Colonic mucosa (tissue), 4 donors: ENCODE measurements at regions not wholly inside any gene's neighbourhood (a gene's known extent, or its start where the extent isn't known, plus 50 kb on each side); places are given as distances from the start of the nearest gene placed in this dataset.

Source experiments
- DNase-seq: peaks from one replicate; pipeline ENCODE4 v3.0.0-alpha.2; 2020
- H3K27ac ChIP-seq: fragments of 200-600 bp; one replicate; pipeline ENCODE4 v1.8.0; 2021
- H3K27me3 ChIP-seq: fragments of 200-600 bp; one replicate; pipeline ENCODE4 v1.8.0; 2021
- H3K36me3 ChIP-seq: fragments of 200-600 bp; one replicate; pipeline ENCODE4 v1.8.0; 2021
- H3K4me1 ChIP-seq: fragments of 200-600 bp; one replicate; pipeline ENCODE4 v1.8.0; 2021; ENCODE audit warnings: mild to moderate bottlenecking
- H3K4me3 ChIP-seq: fragments of 200-600 bp; one replicate; pipeline ENCODE4 v1.8.0; 2021
- H3K9ac ChIP-seq, 2 donors: one replicate each; pipeline ENCODE4 v1.7.0; 2013; ENCODE audit warnings: control low read depth in 2 of 2, low read depth in 2 of 2, low read length in 2 of 2
- H3K9me3 ChIP-seq: fragments of 200-600 bp; one replicate; pipeline ENCODE4 v1.8.0; 2021
- intact Hi-C: fragments of 100-400 bp; cut with DNase I; formaldehyde crosslinking; loops from one replicate; pipeline ENCODE4 v1.14.1; 2022
- TF ChIP-seq, protein P1 (sequence below): fragments of 200-600 bp; IDR thresholded peaks from one replicate; pipeline ENCODE4 v1.8.0; 2022; ENCODE audit warnings: antibody characterized with exemption, mild to moderate bottlenecking
- donor health status: healthy.
- donor health status: DM: no; HTN: no; CAD: no.
- donor health status: DM: no; HTN: no; CAD: no.

DNA sequence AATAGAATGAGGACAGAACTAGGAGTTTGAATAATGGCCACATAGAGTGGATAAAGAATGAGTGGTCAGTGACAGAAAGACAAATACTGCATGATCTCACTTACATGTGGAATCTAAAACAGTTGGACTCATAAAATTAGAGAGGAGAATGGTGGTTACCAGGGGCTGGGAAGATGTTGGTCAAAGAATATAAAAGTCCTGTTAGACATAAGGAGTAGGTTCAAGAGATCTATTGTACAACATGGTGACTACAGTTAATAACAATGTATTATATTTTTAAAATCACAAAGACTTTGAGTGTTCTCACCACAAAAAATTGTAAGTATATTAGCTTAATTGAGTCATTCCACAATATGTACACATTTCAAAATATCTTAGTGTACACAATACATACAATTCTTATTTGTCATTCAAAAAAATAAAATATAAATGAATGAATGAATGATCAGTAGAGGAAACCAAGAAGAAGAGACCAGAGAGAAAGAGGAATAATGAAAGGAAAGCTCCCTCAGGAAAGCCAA, 177.9 kb upstream of the VRK2 start:
- TF ChIP-seq, protein P1, sequence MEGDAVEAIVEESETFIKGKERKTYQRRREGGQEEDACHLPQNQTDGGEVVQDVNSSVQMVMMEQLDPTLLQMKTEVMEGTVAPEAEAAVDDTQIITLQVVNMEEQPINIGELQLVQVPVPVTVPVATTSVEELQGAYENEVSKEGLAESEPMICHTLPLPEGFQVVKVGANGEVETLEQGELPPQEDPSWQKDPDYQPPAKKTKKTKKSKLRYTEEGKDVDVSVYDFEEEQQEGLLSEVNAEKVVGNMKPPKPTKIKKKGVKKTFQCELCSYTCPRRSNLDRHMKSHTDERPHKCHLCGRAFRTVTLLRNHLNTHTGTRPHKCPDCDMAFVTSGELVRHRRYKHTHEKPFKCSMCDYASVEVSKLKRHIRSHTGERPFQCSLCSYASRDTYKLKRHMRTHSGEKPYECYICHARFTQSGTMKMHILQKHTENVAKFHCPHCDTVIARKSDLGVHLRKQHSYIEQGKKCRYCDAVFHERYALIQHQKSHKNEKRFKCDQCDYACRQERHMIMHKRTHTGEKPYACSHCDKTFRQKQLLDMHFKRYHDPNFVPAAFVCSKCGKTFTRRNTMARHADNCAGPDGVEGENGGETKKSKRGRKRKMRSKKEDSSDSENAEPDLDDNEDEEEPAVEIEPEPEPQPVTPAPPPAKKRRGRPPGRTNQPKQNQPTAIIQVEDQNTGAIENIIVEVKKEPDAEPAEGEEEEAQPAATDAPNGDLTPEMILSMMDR: no peak
- Histone ChIP-seq H3K27me3 (no peaks in the 10 kb centered on the region), H3K9me3 (no peaks in the 10 kb centered on the region), H3K9ac (no peak overlapping the region), H3K4me1 (no peaks in the 10 kb centered on the region), H3K36me3 (no peaks in the 10 kb centered on the region), H3K4me3 (no peak overlapping the region), H3K27ac (no peak overlapping the region)
- intact Hi-C loops: no loop called here
- no peak for DNase-seq

DNA sequence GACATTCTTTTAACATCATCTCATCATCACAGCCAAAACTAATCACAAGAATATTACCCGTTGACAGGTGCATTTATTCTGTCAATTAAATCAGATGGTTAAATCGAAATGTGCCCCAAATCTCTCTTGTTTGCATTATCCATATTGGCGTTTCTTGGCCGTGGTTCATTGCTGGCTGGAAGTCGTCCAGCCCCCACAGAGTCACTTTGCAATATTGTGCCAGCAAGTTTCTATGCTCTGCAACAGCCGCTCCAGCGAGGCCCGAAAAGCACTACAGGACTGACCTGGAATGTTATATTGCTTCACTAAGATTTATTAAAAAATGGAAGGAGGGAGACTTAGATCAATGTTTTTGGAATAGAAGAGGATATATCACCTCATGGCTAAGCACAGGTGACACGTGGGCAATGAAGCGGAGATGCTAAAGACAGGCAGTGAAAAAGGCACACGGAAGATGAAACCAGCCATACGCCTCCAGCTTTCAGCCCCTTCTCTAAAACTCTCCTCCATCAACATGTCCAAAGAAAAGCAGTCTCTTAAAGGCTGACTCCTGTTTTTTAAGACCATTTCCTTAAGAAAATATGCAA, 176.8 kb upstream of the VRK2 start:
- Histone ChIP-seq H3K36me3 (no peaks in the 10 kb centered on the region), H3K27me3 (no peaks in the 10 kb centered on the region), H3K4me3 (no peak overlapping the region), H3K27ac (no peak overlapping the region), H3K9ac (no peak overlapping the region), H3K4me1 (no peaks in the 10 kb centered on the region), H3K9me3 (no peaks in the 10 kb centered on the region)
- no peak for DNase-seq
- intact Hi-C loops: no loop called here
- TF ChIP-seq, protein P1: no peak

DNA sequence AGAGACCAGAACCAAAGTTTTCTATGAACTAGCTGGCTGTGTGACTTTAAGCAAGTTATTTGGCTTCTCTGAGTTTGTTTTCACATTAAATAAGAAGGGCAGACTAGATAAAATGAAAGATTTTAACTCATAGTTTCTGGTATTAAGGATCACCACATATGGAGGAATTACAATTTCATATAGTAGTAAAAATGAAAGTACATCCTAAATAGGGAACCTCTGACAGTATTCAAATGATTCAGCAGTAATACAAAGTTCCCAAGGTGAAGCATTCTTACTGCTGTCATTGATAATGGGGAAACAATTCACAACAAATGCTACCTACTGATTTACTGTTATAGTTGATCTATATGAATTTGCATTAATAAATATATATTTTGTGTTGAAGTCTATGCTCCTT, 170.3 kb upstream of the VRK2 start:
- TF ChIP-seq, protein P1: no peak
- H3K27me3 ChIP-seq: no peaks in the 10 kb centered on the region
- H3K36me3 ChIP-seq: no peaks in the 10 kb centered on the region
- DNase-seq: no peak
- no peak overlapping the region for H3K27ac ChIP-seq
- no peak overlapping the region for H3K9ac ChIP-seq
- no peaks in the 10 kb centered on the region for H3K4me1 ChIP-seq
- no peaks in the 10 kb centered on the region for H3K9me3 ChIP-seq
- no peak overlapping the region for H3K4me3 ChIP-seq
- intact Hi-C loops: no loop called here

DNA sequence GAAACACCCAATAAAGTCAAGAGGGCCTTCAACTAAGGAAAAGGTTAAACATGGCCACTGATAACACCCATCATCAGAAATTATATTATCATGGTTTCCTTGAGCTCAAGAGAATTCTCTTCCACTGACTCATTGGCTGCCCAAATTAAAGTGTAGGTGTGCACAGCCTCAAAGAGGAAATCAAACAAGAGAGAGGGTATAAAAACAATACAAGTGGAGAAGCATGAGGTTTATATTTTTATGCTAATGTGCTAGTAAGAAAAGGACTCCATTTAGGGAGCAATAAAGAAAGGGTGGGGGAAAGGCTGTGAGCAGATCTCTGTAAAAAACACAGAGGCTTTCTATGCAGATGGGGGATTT, 168.8 kb upstream of the VRK2 start:
- Histone ChIP-seq H3K4me3 (no peak overlapping the region), H3K4me1 (no peaks in the 10 kb centered on the region), H3K9me3 (no peaks in the 10 kb centered on the region), H3K36me3 (no peaks in the 10 kb centered on the region), H3K9ac (no peak overlapping the region), H3K27me3 (no peaks in the 10 kb centered on the region), H3K27ac (no peak overlapping the region)
- no peak for DNase-seq
- TF ChIP-seq, protein P1: no peak
- intact Hi-C loops: no loop called here

DNA sequence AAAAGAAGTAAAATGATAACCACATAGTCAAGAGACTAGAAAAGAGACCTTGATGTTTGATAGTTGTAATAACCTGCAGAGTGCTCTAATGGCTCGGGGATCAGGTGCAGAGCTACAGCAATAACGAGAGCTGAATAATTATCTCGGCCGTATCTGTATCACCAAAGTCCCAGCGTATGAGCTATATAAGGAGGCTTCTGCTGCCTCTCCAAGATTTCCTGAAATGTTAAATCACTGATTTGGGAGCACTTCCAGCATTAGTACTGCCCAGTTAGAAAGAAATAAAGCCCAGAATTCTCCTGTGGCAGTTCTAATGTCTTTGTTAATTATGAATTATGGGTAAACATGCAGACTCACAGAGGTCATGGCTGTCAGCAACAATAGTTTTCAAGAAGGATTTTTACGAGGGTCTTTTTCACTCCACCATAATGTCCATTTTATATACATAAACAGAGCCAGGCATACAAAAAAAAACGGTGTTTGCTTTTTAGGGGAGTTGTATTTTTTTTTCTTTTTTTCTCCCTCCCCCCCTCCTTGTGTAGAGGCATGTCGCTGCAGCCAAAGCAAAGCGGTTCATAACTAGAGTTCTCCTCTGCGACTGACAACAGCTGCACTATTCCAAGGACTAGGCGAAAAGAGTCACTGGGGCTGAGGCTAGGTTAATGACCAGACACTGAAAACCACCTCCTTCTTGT, 168.3 kb upstream of the VRK2 start:
- DNase-seq: no peak
- no peak overlapping the region for H3K4me3 ChIP-seq
- no peaks in the 10 kb centered on the region for H3K4me1 ChIP-seq
- intact Hi-C loops: no loop called here
- H3K36me3 ChIP-seq: no peaks in the 10 kb centered on the region
- H3K27me3 ChIP-seq: no peaks in the 10 kb centered on the region
- TF ChIP-seq, protein P1: no peak
- H3K27ac ChIP-seq: no peak overlapping the region
- no peaks in the 10 kb centered on the region for H3K9me3 ChIP-seq
- no peak overlapping the region for H3K9ac ChIP-seq
